ENCODE measurements at regions not wholly inside any gene's neighbourhood (a gene's known extent, or its start where the extent isn't known, plus 50 kb on each side); places are given as distances from the start of the nearest gene placed in this dataset.

GRCh38 chr15:72888811-72889210 lies 105.3 kb upstream of the ADPGK start:
- Histone ChIP-seq H3K4me1 (no peaks in the 10 kb centered on the region), H3K9me3 (no peaks in the 10 kb centered on the region; the same call in 1 of the 2 replicates), H3K4me3 (ENCODE audit: low read depth, low read length) (no peak overlapping the region), H3K27me3 (no peaks in the 10 kb centered on the region), H3K36me3 (no peaks in the 10 kb centered on the region)
- no peak for DNase-seq
- TF ChIP-seq, protein P1, sequence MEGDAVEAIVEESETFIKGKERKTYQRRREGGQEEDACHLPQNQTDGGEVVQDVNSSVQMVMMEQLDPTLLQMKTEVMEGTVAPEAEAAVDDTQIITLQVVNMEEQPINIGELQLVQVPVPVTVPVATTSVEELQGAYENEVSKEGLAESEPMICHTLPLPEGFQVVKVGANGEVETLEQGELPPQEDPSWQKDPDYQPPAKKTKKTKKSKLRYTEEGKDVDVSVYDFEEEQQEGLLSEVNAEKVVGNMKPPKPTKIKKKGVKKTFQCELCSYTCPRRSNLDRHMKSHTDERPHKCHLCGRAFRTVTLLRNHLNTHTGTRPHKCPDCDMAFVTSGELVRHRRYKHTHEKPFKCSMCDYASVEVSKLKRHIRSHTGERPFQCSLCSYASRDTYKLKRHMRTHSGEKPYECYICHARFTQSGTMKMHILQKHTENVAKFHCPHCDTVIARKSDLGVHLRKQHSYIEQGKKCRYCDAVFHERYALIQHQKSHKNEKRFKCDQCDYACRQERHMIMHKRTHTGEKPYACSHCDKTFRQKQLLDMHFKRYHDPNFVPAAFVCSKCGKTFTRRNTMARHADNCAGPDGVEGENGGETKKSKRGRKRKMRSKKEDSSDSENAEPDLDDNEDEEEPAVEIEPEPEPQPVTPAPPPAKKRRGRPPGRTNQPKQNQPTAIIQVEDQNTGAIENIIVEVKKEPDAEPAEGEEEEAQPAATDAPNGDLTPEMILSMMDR (IDR thresholded peaks at IDR 0.05; ENCODE audit: low read depth, low read length): no peak

DNA sequence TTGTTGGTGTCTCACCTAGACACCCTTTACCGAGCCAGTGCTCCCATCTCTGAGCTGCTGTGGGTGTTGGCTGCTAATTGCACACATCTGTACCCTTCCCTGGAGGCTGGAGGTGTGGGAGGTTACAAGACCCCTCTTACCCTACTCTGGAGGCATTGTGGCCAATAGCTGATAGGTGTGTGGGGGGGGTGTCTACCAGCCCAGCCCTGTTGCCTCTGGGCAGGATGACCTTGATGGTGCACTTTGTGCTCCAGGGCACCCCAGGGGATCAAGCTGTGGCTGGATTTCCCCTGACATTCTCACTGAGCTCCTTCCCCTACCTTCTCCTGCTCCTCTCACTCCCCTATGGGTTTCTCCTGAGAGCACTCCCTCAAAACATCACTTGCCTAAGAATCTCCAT lies 104.7 kb upstream of the ADPGK start:
- no peak for DNase-seq
- Histone ChIP-seq H3K4me1 (no peaks in the 10 kb centered on the region), H3K27me3 (no peaks in the 10 kb centered on the region), H3K4me3 (ENCODE audit: low read depth, low read length) (no peak overlapping the region), H3K9me3 (no peaks in the 10 kb centered on the region; the same call in 1 of the 2 replicates), H3K36me3 (no peaks in the 10 kb centered on the region)
- TF ChIP-seq, protein P1 (IDR thresholded peaks at IDR 0.05; ENCODE audit: low read depth, low read length): no peak

DNA sequence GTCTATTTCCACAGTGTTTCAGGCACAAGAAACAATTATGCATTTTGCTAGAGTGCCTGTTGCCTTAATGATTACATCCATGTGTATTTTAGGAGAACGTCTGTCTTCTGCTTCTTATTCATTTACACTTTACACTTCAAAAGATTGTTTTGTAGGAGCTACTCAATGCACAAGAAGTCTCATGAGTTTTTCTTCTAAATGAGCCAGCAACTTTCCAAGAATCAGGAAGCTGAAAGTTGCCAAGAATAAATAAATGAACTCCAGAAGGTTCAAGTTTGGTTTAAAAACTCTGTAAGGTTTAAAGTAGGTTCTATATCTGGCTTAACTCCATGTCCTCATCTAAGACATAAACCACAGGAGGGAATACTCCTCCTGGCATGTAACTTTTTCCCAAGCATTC lies 103.8 kb upstream of the ADPGK start:
- Histone ChIP-seq H3K9me3 (no peaks in the 10 kb centered on the region; the same call in 1 of the 2 replicates), H3K4me3 (ENCODE audit: low read depth, low read length) (no peak overlapping the region), H3K4me1 (no peaks in the 10 kb centered on the region), H3K27me3 (no peaks in the 10 kb centered on the region), H3K36me3 (no peaks in the 10 kb centered on the region)
- TF ChIP-seq, protein P1 (IDR thresholded peaks at IDR 0.05; ENCODE audit: low read depth, low read length): no peak
- no peak for DNase-seq

DNA sequence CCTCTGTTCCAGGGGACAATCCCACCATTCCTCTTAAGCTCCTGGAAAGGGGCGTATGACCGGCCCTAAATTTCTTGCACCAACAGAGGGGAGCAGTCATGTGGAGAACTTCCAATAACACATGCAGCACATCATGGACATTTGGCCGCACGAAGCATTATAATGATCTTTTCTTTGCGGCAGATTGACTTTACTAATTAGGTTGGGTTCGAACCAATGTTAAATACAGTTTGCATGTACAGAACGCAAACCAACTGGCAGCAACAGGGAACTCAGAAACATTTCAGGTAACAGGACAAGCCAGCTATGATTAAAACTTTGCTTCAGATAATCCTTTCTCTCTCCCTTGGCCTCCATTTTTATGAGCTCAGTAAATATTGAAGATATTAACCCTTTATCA lies 100.8 kb upstream of the ADPGK start:
- TF ChIP-seq, protein P1 (IDR thresholded peaks at IDR 0.05; ENCODE audit: low read depth, low read length): no peak
- no peaks in the 10 kb centered on the region; the same call in 1 of the 2 replicates for H3K9me3 ChIP-seq
- H3K4me1 ChIP-seq: no peaks in the 10 kb centered on the region
- no peaks in the 10 kb centered on the region; the same call in 1 of the 2 replicates for H3K27me3 ChIP-seq
- no peak for DNase-seq
- H3K36me3 ChIP-seq: no peaks in the 10 kb centered on the region
- H3K4me3 ChIP-seq (ENCODE audit: low read depth, low read length): no peak overlapping the region

DNA sequence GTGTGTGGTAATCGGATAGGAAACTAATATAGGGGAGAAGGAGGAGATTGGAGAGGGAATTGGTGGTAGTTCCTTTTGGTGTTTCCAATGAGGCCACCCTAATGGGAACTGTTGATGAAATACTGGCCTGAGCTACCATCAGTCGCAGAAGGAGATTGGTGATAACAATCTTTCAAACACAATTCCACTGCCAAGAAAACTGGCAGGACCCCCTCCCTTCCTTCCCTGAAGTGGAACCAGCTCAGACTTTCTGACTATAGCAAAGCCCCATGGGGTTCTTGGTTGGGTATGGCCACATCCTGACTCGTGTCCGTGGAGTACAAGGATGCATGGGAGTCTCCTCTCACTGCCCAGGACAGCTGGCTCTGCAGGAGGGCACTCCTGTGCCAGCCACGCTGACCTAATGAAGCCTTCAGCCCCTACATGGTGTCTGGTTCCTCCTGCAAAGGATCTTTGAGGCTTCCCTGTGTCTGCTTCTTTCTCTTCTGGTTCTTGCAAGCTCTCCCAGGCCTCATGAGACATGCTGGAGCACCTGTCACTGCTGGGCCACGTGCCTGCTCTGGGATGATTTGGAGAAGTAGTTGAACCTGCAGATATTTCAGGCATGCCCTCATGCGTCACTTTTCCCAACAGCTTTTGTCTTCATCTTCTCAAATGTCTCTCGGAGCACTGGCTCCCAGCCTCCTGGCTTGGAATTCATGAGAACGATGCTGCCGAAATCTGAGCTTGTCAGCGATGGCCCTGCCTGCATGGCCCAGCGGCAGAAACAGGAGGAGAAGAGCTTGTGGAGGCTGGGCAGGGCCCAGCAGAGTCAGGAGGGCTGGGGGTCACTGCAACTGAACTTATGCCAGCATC lies 90.0 kb upstream of the ADPGK start:
- TF ChIP-seq, protein P1 (IDR thresholded peaks at IDR 0.05; ENCODE audit: low read depth, low read length): no peak
- Histone ChIP-seq H3K4me1 (no peaks in the 10 kb centered on the region), H3K36me3 (no peaks in the 10 kb centered on the region), H3K4me3 (ENCODE audit: low read depth, low read length) (no peak overlapping the region), H3K9me3 (no peaks in the 10 kb centered on the region), H3K27me3 (peaks cover 5% of the 10 kb centered on the region)
- DNase-seq: no peak

Measured in BE2C (cell line).